C4-2B (cell line): ENCODE measurements at regions not wholly inside any gene's neighbourhood (a gene's known extent, or its start where the extent isn't known, plus 50 kb on each side); places are given as distances from the start of the nearest gene placed in this dataset.

Experiments used
- ZFX ChIP-seq: fragments of 450-650 bp; IDR thresholded peaks from 2 replicates; pipeline ENCODE4 v1.6.1; 2017
- TF ChIP-seq, protein P1 (sequence below): fragments of 450-650 bp; conservative IDR thresholded peaks from 2 replicates; pipeline ENCODE4 v1.5.1; 2017; ENCODE audit warnings: mild to moderate bottlenecking

GRCh38 chr12:118641249-118641648, 264.9 kb downstream of the SUDS3 start:
- TF ChIP-seq, protein P1, sequence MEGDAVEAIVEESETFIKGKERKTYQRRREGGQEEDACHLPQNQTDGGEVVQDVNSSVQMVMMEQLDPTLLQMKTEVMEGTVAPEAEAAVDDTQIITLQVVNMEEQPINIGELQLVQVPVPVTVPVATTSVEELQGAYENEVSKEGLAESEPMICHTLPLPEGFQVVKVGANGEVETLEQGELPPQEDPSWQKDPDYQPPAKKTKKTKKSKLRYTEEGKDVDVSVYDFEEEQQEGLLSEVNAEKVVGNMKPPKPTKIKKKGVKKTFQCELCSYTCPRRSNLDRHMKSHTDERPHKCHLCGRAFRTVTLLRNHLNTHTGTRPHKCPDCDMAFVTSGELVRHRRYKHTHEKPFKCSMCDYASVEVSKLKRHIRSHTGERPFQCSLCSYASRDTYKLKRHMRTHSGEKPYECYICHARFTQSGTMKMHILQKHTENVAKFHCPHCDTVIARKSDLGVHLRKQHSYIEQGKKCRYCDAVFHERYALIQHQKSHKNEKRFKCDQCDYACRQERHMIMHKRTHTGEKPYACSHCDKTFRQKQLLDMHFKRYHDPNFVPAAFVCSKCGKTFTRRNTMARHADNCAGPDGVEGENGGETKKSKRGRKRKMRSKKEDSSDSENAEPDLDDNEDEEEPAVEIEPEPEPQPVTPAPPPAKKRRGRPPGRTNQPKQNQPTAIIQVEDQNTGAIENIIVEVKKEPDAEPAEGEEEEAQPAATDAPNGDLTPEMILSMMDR = no peak
- TF ChIP-seq ZFX = no peak
